BE2C (cell line): ENCODE measurements at regions not wholly inside any gene's neighbourhood (a gene's known extent, or its start where the extent isn't known, plus 50 kb on each side); places are given as distances from the start of the nearest gene placed in this dataset.

Experiments
- DNase-seq: peaks from one replicate; pipeline ENCODE4 v3.0.0-alpha.2; 2020
- H3K27me3 ChIP-seq: fragments of 250-450 bp; sonication (Bioruptor Pico); 2 replicates; pipeline ENCODE4 v1.5.1; 2020; ENCODE audit warnings: mild to moderate bottlenecking
- H3K36me3 ChIP-seq: fragments of 250-450 bp; sonication (Bioruptor Pico); 2 replicates; pipeline ENCODE4 v1.5.1; 2020; ENCODE audit warnings: mild to moderate bottlenecking
- H3K4me1 ChIP-seq: fragments of 250-450 bp; sonication (Bioruptor Pico); 2 replicates; pipeline ENCODE4 v1.5.1; 2020
- H3K4me3 ChIP-seq: 2 replicates; pipeline ENCODE4 v1.5.1; 2011; ENCODE audit warnings: low read depth, low read length
- H3K9me3 ChIP-seq: fragments of 250-450 bp; sonication (Bioruptor Pico); 2 replicates; pipeline ENCODE4 v1.5.1; 2020
- TF ChIP-seq, protein P1 (sequence below): IDR thresholded peaks from 2 replicates; pipeline ENCODE4 v1.5.1; 2012; ENCODE audit warnings: mild to moderate bottlenecking, low read depth, low read length

GRCh38 chr20:40154514-40154913 lies 534.5 kb downstream of the MAFB start:
- Histone ChIP-seq H3K4me1 (no peaks in the 10 kb centered on the region), H3K36me3 (no peaks in the 10 kb centered on the region), H3K4me3 (no peak overlapping the region), H3K27me3 (no peaks in the 10 kb centered on the region), H3K9me3 (no peaks in the 10 kb centered on the region)
- TF ChIP-seq, protein P1, sequence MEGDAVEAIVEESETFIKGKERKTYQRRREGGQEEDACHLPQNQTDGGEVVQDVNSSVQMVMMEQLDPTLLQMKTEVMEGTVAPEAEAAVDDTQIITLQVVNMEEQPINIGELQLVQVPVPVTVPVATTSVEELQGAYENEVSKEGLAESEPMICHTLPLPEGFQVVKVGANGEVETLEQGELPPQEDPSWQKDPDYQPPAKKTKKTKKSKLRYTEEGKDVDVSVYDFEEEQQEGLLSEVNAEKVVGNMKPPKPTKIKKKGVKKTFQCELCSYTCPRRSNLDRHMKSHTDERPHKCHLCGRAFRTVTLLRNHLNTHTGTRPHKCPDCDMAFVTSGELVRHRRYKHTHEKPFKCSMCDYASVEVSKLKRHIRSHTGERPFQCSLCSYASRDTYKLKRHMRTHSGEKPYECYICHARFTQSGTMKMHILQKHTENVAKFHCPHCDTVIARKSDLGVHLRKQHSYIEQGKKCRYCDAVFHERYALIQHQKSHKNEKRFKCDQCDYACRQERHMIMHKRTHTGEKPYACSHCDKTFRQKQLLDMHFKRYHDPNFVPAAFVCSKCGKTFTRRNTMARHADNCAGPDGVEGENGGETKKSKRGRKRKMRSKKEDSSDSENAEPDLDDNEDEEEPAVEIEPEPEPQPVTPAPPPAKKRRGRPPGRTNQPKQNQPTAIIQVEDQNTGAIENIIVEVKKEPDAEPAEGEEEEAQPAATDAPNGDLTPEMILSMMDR: no peak
- no peak for DNase-seq

- H3K4me1 ChIP-seq: no peaks in the 10 kb centered on the region
- no peaks in the 10 kb centered on the region for H3K9me3 ChIP-seq
- TF ChIP-seq, protein P1: no peak
- no peak overlapping the region for H3K4me3 ChIP-seq
- no peaks in the 10 kb centered on the region for H3K27me3 ChIP-seq
- no peak for DNase-seq
- H3K36me3 ChIP-seq: no peaks in the 10 kb centered on the region
Observed at GRCh38 chr20:40148886-40149285, 540.1 kb downstream of the MAFB start.

- Histone ChIP-seq H3K9me3 (no peaks in the 10 kb centered on the region), H3K4me3 (no peak overlapping the region), H3K4me1 (no peaks in the 10 kb centered on the region), H3K36me3 (no peaks in the 10 kb centered on the region), H3K27me3 (no peaks in the 10 kb centered on the region)
- no peak for DNase-seq
- TF ChIP-seq, protein P1: no peak
Observed at GRCh38 chr20:40146071-40146470, 543.0 kb downstream of the MAFB start.

DNA sequence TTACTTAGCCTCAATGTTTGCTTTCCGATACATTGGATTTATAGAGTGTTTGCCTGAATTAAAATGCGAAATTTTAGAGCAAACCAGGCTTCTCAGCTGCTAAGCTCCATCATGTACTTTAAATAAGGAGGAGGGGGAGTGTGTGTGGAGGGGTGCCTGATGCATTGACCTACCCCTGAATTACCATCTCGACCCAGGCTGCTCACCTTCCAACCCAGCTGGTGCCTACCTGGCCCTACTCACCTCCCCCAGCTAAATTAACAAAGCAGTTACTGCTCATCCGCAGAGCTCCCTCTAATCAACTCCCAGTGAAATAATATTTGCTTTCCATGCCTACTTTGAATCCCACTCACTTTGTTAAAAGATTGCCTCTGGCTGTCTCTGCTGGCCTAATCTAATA lies 544.5 kb downstream of the MAFB start:
- no peaks in the 10 kb centered on the region for H3K9me3 ChIP-seq
- no peaks in the 10 kb centered on the region for H3K36me3 ChIP-seq
- TF ChIP-seq, protein P1: no peak
- no peak for DNase-seq
- H3K4me3 ChIP-seq: no peak overlapping the region
- no peaks in the 10 kb centered on the region for H3K27me3 ChIP-seq
- no peaks in the 10 kb centered on the region for H3K4me1 ChIP-seq

GRCh38 chr20:40134176-40134575 lies 554.9 kb downstream of the MAFB start:
- TF ChIP-seq, protein P1: no peak
- Histone ChIP-seq H3K27me3 (no peaks in the 10 kb centered on the region), H3K4me1 (no peaks in the 10 kb centered on the region), H3K4me3 (no peak overlapping the region), H3K36me3 (no peaks in the 10 kb centered on the region), H3K9me3 (no peaks in the 10 kb centered on the region; the same call in 1 of the 2 replicates)
- DNase-seq: peak; percentile 10

DNA sequence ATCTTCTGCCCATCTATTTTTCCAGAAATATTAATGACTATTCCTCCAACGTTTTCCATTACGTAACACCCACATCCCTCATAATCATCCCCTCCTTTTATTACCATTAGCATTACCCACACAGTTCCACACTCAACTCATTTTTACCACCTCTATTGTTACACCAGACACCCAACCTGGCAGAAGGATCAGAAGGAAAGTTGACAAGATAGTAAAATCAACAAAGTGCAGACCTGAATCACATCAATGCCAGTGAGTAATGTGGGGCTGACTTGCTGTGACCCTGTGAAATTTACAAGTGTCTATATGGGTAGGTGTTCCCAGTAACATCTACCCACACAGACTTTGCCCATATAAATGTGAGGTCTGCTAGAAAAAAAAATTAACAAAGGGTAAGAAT lies 568.2 kb downstream of the MAFB start:
- Histone ChIP-seq H3K4me3 (no peak overlapping the region), H3K9me3 (no peaks in the 10 kb centered on the region), H3K27me3 (no peaks in the 10 kb centered on the region), H3K4me1 (no peaks in the 10 kb centered on the region), H3K36me3 (no peaks in the 10 kb centered on the region)
- DNase-seq: no peak
- TF ChIP-seq, protein P1: no peak
